Fibroblast of villous mesenchyme (primary cell): ENCODE measurements at regions not wholly inside any gene's neighbourhood (a gene's known extent, or its start where the extent isn't known, plus 50 kb on each side); places are given as distances from the start of the nearest gene placed in this dataset.

Source experiments
- DNase-seq: peaks from one replicate; pipeline ENCODE4 v3.0.0-alpha.2; 2010; ENCODE audit warnings: low read depth
- H3K4me3 ChIP-seq: 2 replicates; pipeline ENCODE4 v1.5.1; 2011; ENCODE audit warnings: low read depth, mild to moderate bottlenecking, low read length
- CTCF ChIP-seq: IDR thresholded peaks from 2 replicates; pipeline ENCODE4 v1.5.1; 2012; ENCODE audit warnings: low read depth, mild to moderate bottlenecking, low read length; ENCODE audit not compliant: insufficient read depth

GRCh38 chr4:111399623-111400022, 745.6 kb upstream of the FAM241A start:
- no peak for DNase-seq

GRCh38 chr4:111400741-111401140, 744.5 kb upstream of the FAM241A start:
- DNase-seq, result peak; percentile 30
- H3K4me3 ChIP-seq, result no peak overlapping the region
- no peak for TF ChIP-seq CTCF

More at GRCh38 chr4:111399623-111400022, 745.6 kb upstream of the FAM241A start:
- TF ChIP-seq CTCF, result no peak
- no peak overlapping the region for H3K4me3 ChIP-seq

- H3K4me3 ChIP-seq, result no peak overlapping the region
- TF ChIP-seq CTCF, result no peak
- no peak for DNase-seq
Measured at GRCh38 chr4:111404673-111405072, 740.6 kb upstream of the FAM241A start.

- no peak for DNase-seq
- no peak for TF ChIP-seq CTCF
- no peak overlapping the region for H3K4me3 ChIP-seq
Measured at GRCh38 chr4:111405989-111406388, 739.3 kb upstream of the FAM241A start.

GRCh38 chr4:111410571-111410970, 734.7 kb upstream of the FAM241A start:
- no peak overlapping the region for H3K4me3 ChIP-seq
- no peak for DNase-seq
- no peak for TF ChIP-seq CTCF

- H3K4me3 ChIP-seq, result no peak overlapping the region
- TF ChIP-seq CTCF, result no peak
- DNase-seq, result peak; percentile 56
Measured at GRCh38 chr4:111417521-111417920, 727.7 kb upstream of the FAM241A start.

GRCh38 chr4:111433441-111433840, 711.8 kb upstream of the FAM241A start:
- no peak for DNase-seq
- no peak overlapping the region for H3K4me3 ChIP-seq
- no peak for TF ChIP-seq CTCF
